ENCODE measurements at regions not wholly inside any gene's neighbourhood (a gene's known extent, or its start where the extent isn't known, plus 50 kb on each side); places are given as distances from the start of the nearest gene placed in this dataset.

DNA sequence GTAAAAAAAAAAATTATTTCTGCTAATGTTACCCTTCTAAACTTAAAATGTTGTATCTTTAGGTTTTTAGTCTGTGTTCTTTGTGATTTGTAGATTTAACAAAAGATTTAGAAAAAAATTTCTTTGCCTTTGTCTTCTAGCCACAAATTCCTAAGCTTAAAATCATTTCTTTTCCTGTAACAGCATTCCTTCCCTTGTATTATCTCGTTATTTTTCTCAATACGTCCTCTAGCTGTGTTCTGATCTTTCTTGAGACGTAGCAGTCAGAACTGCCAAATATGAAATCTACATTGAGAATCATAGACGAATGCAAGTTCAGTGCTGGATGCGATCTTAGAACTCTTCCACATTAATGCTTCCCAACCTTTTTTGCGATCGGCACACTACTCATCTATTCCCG lies 283.1 kb downstream of the UTRN start:
- TF ChIP-seq, protein P1, sequence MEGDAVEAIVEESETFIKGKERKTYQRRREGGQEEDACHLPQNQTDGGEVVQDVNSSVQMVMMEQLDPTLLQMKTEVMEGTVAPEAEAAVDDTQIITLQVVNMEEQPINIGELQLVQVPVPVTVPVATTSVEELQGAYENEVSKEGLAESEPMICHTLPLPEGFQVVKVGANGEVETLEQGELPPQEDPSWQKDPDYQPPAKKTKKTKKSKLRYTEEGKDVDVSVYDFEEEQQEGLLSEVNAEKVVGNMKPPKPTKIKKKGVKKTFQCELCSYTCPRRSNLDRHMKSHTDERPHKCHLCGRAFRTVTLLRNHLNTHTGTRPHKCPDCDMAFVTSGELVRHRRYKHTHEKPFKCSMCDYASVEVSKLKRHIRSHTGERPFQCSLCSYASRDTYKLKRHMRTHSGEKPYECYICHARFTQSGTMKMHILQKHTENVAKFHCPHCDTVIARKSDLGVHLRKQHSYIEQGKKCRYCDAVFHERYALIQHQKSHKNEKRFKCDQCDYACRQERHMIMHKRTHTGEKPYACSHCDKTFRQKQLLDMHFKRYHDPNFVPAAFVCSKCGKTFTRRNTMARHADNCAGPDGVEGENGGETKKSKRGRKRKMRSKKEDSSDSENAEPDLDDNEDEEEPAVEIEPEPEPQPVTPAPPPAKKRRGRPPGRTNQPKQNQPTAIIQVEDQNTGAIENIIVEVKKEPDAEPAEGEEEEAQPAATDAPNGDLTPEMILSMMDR (IDR thresholded peaks at IDR 0.05): no peak
- TF ChIP-seq POLR2A (IDR thresholded peaks at IDR 0.05): no peak
